Activated naive CD4-positive, alpha-beta T cell treated with anti-CD3 and anti-CD28 coated beads for 36 hours (primary cell): ENCODE measurements at regions not wholly inside any gene's neighbourhood (a gene's known extent, or its start where the extent isn't known, plus 50 kb on each side); places are given as distances from the start of the nearest gene placed in this dataset.
"Not testable (repeated sequence)": the region's sequence is repeated elsewhere in the genome, so short reads cannot be mapped to it uniquely, and the experiment has no call there.

Experiments
- CTCF ChIA-PET: fragments of 350-600 bp; sonication (Branson Sonifier 250); formaldehyde crosslinking; loops from one replicate; lab custom pipeline; 2021; ENCODE audit warnings: antibody characterized with exemption; lab: Charles Lee
- DNase-seq: peaks from one replicate; pipeline ENCODE4 v3.0.0-alpha.2; 2020
- H3K27ac Mint-ChIP-seq: one replicate; pipeline ENCODE4 v1.8.0; 2021; ENCODE audit warnings: mild to moderate bottlenecking, mixed read lengths
- H3K27me3 Mint-ChIP-seq: one replicate; pipeline ENCODE4 v1.8.0; 2021; ENCODE audit warnings: low read depth, mixed read lengths
- H3K36me3 Mint-ChIP-seq: one replicate; pipeline ENCODE4 v1.8.0; 2021; ENCODE audit warnings: low read depth, mixed read lengths
- H3K4me1 Mint-ChIP-seq: one replicate; pipeline ENCODE4 v1.8.0; 2021; ENCODE audit warnings: low read depth, mixed read lengths
- H3K4me3 Mint-ChIP-seq: one replicate; pipeline ENCODE4 v1.8.0; 2021; ENCODE audit warnings: mild to moderate bottlenecking, moderate library complexity, mixed read lengths
- H3K9me3 Mint-ChIP-seq: one replicate; pipeline ENCODE4 v1.8.0; 2021; ENCODE audit warnings: mixed read lengths
- intact Hi-C: fragments of 100-400 bp; cut with micrococcal nuclease; formaldehyde crosslinking; loops from one replicate; pipeline ENCODE4 v1.15.1; 2023

GRCh38 chrX:79026742-79027141, 81.6 kb downstream of the P2RY10 start:
- DNase-seq, H3K27ac Mint-ChIP-seq, CTCF ChIA-PET, H3K9me3 Mint-ChIP-seq, H3K27me3 Mint-ChIP-seq, H3K4me1 Mint-ChIP-seq, H3K4me3 Mint-ChIP-seq, H3K36me3 Mint-ChIP-seq, intact Hi-C loops: not testable (repeated sequence)

DNA sequence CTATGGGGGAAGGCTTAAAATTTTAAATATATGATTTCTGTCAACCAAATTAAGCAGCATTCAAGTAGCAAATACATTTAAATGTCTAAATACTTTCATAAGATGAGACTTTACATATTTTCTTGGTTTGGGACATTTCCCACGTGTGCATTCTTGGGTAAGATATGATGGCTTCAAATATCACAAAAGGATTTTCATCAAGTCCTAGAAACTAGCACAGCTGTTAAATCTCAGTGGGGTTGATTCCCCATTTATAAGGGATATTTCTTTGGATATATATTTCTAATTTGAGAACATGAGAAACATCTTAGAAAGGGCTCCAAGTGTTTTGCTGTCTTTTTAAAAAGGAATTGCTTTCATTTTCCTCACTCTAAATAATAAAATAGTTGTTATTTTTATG, 90.2 kb downstream of the P2RY10 start:
- Mint-ChIP-seq H3K27ac (no peak overlapping the region), H3K4me1 (peaks cover 38% of the 10 kb centered on the region), H3K9me3 (peaks cover 3% of the 10 kb centered on the region), H3K27me3 (no peaks in the 10 kb centered on the region), H3K36me3 (no peaks in the 10 kb centered on the region), H3K4me3 (no peak overlapping the region)
- intact Hi-C loops: loop anchor here (5.0 kb wide), 1 partner anchor 53 kb away; no protein-coding TSS in a partner anchor
- CTCF ChIA-PET: interaction anchor here (0.6 kb wide), 1 partner anchor 94 kb away, joined by 3 read pairs; no protein-coding TSS in a partner anchor
- no peak for DNase-seq

GRCh38 chrX:79036157-79036880, 91.1 kb downstream of the P2RY10 start:
- H3K4me3 Mint-ChIP-seq: peak overlapping the region; percentile 36
- no peaks in the 10 kb centered on the region for H3K36me3 Mint-ChIP-seq
- no peaks in the 10 kb centered on the region for H3K27me3 Mint-ChIP-seq
- CTCF ChIA-PET: interaction anchor here (0.6 to 1.2 kb wide), 2 partner anchors 45 to 247 kb away, joined by 3 to 5 read pairs; no protein-coding TSS in a partner anchor
- H3K4me1 Mint-ChIP-seq: peaks cover 42% of the 10 kb centered on the region
- H3K9me3 Mint-ChIP-seq: no peaks in the 10 kb centered on the region
- H3K27ac Mint-ChIP-seq: no peak overlapping the region
- intact Hi-C loops: loop anchor here (1.0 to 5.0 kb wide), 4 partner anchors 46 to 377 kb away; no protein-coding TSS in a partner anchor
- no peak for DNase-seq

GRCh38 chrX:79065696-79066095, 78.8 kb upstream of the GPR174 start:
- no peak for DNase-seq
- peaks cover 1% of the 10 kb centered on the region for H3K36me3 Mint-ChIP-seq
- peaks cover 4% of the 10 kb centered on the region for H3K9me3 Mint-ChIP-seq
- no peaks in the 10 kb centered on the region for H3K4me1 Mint-ChIP-seq
- intact Hi-C loops: no loop called here
- no peak overlapping the region for H3K4me3 Mint-ChIP-seq
- H3K27me3 Mint-ChIP-seq: no peaks in the 10 kb centered on the region
- CTCF ChIA-PET: no interaction called here
- no peak overlapping the region for H3K27ac Mint-ChIP-seq

DNA sequence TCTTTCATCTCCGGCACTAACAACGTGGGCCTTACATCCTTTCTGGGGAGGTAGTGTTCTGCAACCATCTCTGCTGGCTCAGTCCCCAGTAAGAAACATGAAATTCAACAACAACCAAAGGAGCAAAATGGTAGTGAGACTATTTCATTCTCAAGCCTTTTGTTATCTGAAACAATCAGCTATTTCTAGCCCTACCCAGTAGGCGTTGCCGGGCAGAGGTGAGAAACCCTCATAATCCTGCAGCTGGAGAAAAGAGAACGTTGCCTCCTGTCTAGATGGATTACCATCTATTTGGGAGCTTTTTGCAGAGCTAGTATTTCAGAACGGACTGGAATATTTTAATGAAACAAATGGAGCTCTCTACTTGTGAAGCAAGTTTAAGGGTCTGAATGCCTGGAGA, 66.4 kb upstream of the GPR174 start:
- CTCF ChIA-PET: no interaction called here
- intact Hi-C loops: loop anchor here (5.0 kb wide), 1 partner anchor 96 kb away; no protein-coding TSS in a partner anchor
- no peak for DNase-seq
- no peaks in the 10 kb centered on the region for H3K36me3 Mint-ChIP-seq
- H3K4me3 Mint-ChIP-seq: no peak overlapping the region
- H3K4me1 Mint-ChIP-seq: peaks cover 21% of the 10 kb centered on the region
- H3K27ac Mint-ChIP-seq: no peak overlapping the region
- H3K9me3 Mint-ChIP-seq: peaks cover 5% of the 10 kb centered on the region
- no peaks in the 10 kb centered on the region for H3K27me3 Mint-ChIP-seq

DNA sequence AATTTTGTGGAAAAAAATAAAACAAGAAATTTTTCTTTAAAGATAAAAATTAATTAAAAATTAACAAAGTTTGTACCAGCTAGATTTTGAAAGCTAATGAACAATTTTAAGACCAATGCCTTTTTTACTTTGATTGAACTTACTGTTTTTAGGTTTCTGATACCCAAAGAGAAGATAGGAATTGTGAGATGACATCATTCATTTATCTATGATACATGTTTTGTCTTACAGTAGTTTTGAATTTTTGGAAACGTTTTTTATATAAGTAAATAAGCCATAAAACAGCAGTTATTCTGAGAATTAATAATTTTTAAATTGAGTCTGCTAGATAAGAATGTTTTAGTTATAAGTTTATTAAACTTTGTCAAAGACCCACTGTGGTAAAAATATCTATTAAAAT, 65.0 kb upstream of the GPR174 start:
- H3K9me3 Mint-ChIP-seq: peaks cover 3% of the 10 kb centered on the region
- CTCF ChIA-PET: interaction anchor here (1.6 kb wide), 1 partner anchor 156 kb away, joined by 6 read pairs; no protein-coding TSS in a partner anchor
- intact Hi-C loops: loop anchor here (5.0 kb wide), 1 partner anchor 97 kb away; no protein-coding TSS in a partner anchor
- no peak overlapping the region for H3K4me3 Mint-ChIP-seq
- no peak overlapping the region for H3K27ac Mint-ChIP-seq
- H3K36me3 Mint-ChIP-seq: no peaks in the 10 kb centered on the region
- H3K4me1 Mint-ChIP-seq: peaks cover 30% of the 10 kb centered on the region
- H3K27me3 Mint-ChIP-seq: no peaks in the 10 kb centered on the region
- DNase-seq: no peak

DNA sequence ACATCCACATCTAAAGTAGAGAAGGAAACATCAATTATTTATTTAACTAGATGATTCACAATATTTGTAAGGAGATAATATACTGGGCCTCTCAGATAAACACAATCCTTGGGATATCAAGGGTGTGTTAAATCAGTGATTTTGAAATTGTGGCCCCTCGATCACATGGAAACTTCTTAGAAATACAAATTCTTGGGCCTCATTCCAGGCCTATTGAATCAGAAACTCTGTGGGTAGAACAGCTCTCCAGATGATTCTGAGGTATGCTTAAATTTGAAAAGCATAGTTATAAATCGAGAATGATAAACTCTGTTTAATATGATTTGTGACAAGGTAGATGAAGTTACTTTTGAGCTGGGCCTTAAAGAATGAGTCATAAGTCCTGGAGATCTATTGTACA, 64.3 kb upstream of the GPR174 start:
- Mint-ChIP-seq H3K4me3 (no peak overlapping the region), H3K9me3 (peaks cover 3% of the 10 kb centered on the region), H3K36me3 (no peaks in the 10 kb centered on the region), H3K4me1 (peaks cover 36% of the 10 kb centered on the region), H3K27me3 (no peaks in the 10 kb centered on the region), H3K27ac (no peak overlapping the region)
- no peak for DNase-seq
- CTCF ChIA-PET: interaction anchor here (1.6 kb wide), 1 partner anchor 157 kb away, joined by 6 read pairs; no protein-coding TSS in a partner anchor
- intact Hi-C loops: loop anchor here (5.0 to 10.0 kb wide), 7 partner anchors 193 to 975 kb away; partner anchors contain the start of genes CYSLTR1, ITM2A, PGK1 and TAF9B

GRCh38 chrX:79081895-79082512, 62.5 kb upstream of the GPR174 start:
- peak; percentile 55 for DNase-seq
- Mint-ChIP-seq H3K27me3 (no peaks in the 10 kb centered on the region), H3K4me1 (peaks cover 41% of the 10 kb centered on the region), H3K9me3 (no peaks in the 10 kb centered on the region), H3K4me3 (peak overlapping the region; percentile 65), H3K36me3 (peaks cover 3% of the 10 kb centered on the region), H3K27ac (peak overlapping the region; percentile 81)
- intact Hi-C loops: loop anchor here (1.0 to 10.0 kb wide), 15 partner anchors 46 to 1171 kb away; partner anchors contain the start of genes ATP7A, CYSLTR1, ITM2A and P2RY10
- CTCF ChIA-PET: interaction anchor here (0.5 to 2.0 kb wide), 19 partner anchors 9 to 558 kb away, joined by 3 to 10 read pairs (median 3); partner anchors contain the start of gene GPR174

DNA sequence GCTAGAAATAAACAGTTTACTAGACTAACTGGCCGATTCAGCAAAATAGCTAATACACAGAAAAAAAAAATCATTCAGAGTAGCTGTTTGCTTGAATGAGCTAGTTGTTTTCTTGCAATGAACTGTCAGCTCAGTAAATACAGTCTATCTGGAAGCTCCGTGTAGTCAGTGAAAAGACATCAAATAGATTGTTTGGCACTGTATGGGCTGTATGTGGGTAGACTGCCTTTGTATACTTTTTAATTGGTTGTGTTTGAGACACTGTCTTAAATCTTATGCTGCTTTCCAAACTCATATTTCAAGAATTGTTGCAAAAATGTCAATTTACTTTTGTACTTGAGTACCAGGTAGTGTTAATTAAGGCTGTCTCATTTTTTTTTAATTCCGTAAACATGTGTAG, 61.6 kb upstream of the GPR174 start:
- CTCF ChIA-PET: interaction anchor here (0.6 to 2.0 kb wide), 8 partner anchors 8 to 528 kb away, joined by 3 to 10 read pairs (median 4); partner anchors contain the start of gene GPR174
- Mint-ChIP-seq H3K4me3 (peak overlapping the region; percentile 34), H3K27ac (peak overlapping the region; percentile 72), H3K9me3 (no peaks in the 10 kb centered on the region), H3K4me1 (peaks cover 43% of the 10 kb centered on the region), H3K36me3 (peaks cover 5% of the 10 kb centered on the region), H3K27me3 (no peaks in the 10 kb centered on the region)
- DNase-seq: no peak
- intact Hi-C loops: loop anchor here (1.0 to 10.0 kb wide), 15 partner anchors 47 to 1172 kb away; partner anchors contain the start of genes ATP7A, CYSLTR1, ITM2A and P2RY10

DNA sequence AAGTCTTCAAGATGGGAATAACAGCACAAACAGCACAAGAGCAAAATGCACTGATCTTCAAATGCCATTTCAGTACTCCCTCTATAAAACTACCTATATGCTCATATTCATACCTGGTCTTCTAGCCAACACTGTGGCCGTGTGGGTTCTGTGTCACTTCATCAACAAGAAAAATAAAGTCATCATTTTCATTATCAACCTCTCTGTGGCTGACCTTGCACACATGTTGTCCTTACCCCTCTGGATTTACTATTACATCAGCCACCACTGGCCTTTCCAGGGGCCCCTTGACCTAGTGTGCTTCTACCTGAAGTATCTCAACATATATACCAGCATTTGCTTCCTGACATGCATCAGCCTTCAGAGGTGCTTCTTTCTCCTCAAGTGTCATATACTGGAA, 59.6 kb upstream of the GPR174 start:
- Mint-ChIP-seq H3K4me1 (peaks cover 45% of the 10 kb centered on the region), H3K27me3 (no peaks in the 10 kb centered on the region), H3K36me3 (peaks cover 5% of the 10 kb centered on the region), H3K27ac (peak overlapping the region; percentile 8), H3K4me3 (no peak overlapping the region), H3K9me3 (no peaks in the 10 kb centered on the region)
- CTCF ChIA-PET: no interaction called here
- no peak for DNase-seq
- intact Hi-C loops: loop anchor here (5.0 to 10.0 kb wide), 7 partner anchors 198 to 980 kb away; partner anchors contain the start of genes CYSLTR1, ITM2A, PGK1 and TAF9B

DNA sequence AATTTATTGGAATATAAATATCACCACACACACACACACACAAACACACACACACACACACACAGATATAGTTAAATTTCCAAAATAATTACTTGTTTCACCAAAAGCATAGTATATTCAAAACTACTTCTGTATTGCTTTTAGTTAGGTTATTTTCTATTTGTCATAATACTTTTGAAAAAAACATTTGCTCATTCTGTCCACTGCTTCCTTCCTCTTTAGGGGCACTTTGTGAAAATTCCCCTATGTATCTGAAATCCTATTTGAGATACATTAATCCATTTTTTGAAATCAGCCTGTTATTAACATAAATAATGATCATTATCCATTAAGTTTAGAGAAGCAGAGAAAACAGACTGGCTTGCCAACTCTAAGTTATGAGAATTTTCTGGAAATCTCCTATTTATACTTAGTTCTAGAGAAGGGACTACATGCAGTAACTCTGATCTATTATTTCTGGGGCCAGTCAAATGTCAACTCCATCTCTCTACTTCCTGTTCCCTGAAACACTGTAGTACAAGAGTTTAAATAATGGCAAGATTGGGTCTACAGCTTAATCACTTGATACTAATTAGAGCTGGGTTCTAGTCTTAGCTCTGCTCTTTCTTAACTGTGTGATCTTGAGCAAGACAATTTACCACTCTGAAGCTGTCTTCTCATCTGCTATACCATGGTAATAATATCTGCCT, 54.4 kb upstream of the GPR174 start:
- CTCF ChIA-PET: interaction anchor here (0.6 to 0.7 kb wide), 2 partner anchors 15 to 25 kb away, joined by 3 read pairs; no protein-coding TSS in a partner anchor
- Mint-ChIP-seq H3K9me3 (no peaks in the 10 kb centered on the region), H3K27me3 (no peaks in the 10 kb centered on the region), H3K27ac (peak overlapping the region; percentile 73), H3K4me1 (peaks cover 55% of the 10 kb centered on the region), H3K36me3 (peaks cover 5% of the 10 kb centered on the region), H3K4me3 (no peak overlapping the region)
- intact Hi-C loops: loop anchor here (10.0 kb wide), 3 partner anchors 765 to 985 kb away; partner anchors contain the start of genes CYSLTR1, PGK1 and TAF9B
- DNase-seq: no peak
